ENCODE measurements at regions not wholly inside any gene's neighbourhood (a gene's known extent, or its start where the extent isn't known, plus 50 kb on each side); places are given as distances from the start of the nearest gene placed in this dataset.

- no peaks in the 10 kb centered on the region for H3K4me1 ChIP-seq (ENCODE audit: insufficient read depth, low read length)
- no peak overlapping the region for H3K4me3 ChIP-seq (replicated peaks in 1 of 3; ENCODE audit: insufficient read depth in 1 of 3, low read depth in 2 of 3, low read length in 3 of 3)
- H3K79me2 ChIP-seq (ENCODE audit: insufficient read depth, low read length): no peaks in the 10 kb centered on the region
- TF ChIP-seq ZNF17 (CRISPR knock-in tag; IDR thresholded peaks at IDR 0.05) (no peak), ZNF550 (CRISPR knock-in tag; IDR thresholded peaks at IDR 0.05; ENCODE audit: borderline replicate concordance) (no peak)
- CTCF ChIA-PET (ENCODE audit: low intra/inter-chr PET ratio, low total read pairs): no interaction called here
- H2AFZ ChIP-seq (ENCODE audit: low read length): no peak overlapping the region
- no peaks in the 10 kb centered on the region for H4K20me1 ChIP-seq (ENCODE audit: insufficient read depth, low read length)
- no peak overlapping the region for H3K9ac ChIP-seq (ENCODE audit: insufficient read depth, low read depth, low read length)
- FAIRE-seq: no peak
- H3K9me3 ChIP-seq (ENCODE audit: low read length): no peaks in the 10 kb centered on the region
- POLR2A ChIA-PET: no interaction called here
- H3K36me3 ChIP-seq (replicated peaks in 1 of 2; ENCODE audit: control insufficient read depth in 1 of 2, insufficient read depth in 2 of 2, low read length in 2 of 2): no peaks in the 10 kb centered on the region
- BruUV-seq (replicated peaks): no TSS peak
- DNase-seq (ENCODE audit: low spot score): no peak
- intact Hi-C loops (cut with micrococcal nuclease; ENCODE audit: unreplicated experiment) (no loop called here), in situ Hi-C loops (cut with HindIII; ENCODE audit: extremely low pct_ligation_motif_present, low pct_unique_long_range_greater_than_20kb) (no loop called here)
- H3K27me3 ChIP-seq (ENCODE audit: control insufficient read depth in 1 of 2, insufficient read depth in 2 of 2, low read length in 2 of 2): peaks cover 0 to 25% of the 10 kb centered on the region in 2 experiments; a peak in 2 of 5 replicates
- no peak overlapping the region for H3K4me2 ChIP-seq (ENCODE audit: low read depth, low read length)
- no peak for ATAC-seq
- H3K27ac ChIP-seq (ENCODE audit: extremely low read length, insufficient read depth, low read length): no peak overlapping the region
- WGBS (ENCODE audit: low lambda C conversion rate): 24% methylated on average over 4 of the region's 4 CpGs
Measured at GRCh38 chr22:48236261-48236660, 1473.8 kb downstream of the TBC1D22A start.

GRCh38 chr22:48235744-48236143 is 1473.3 kb downstream of the TBC1D22A start:
- 27% methylated on average over 8 of the region's 9 CpGs for WGBS (ENCODE audit: low lambda C conversion rate)
- ChIA-PET POLR2A (no interaction called here), CTCF (ENCODE audit: low intra/inter-chr PET ratio, low total read pairs) (no interaction called here)
- Histone ChIP-seq H3K36me3 (replicated peaks in 1 of 2; ENCODE audit: control insufficient read depth in 1 of 2, insufficient read depth in 2 of 2, low read length in 2 of 2) (no peaks in the 10 kb centered on the region), H3K79me2 (ENCODE audit: insufficient read depth, low read length) (no peaks in the 10 kb centered on the region), H3K27ac (ENCODE audit: extremely low read length, insufficient read depth, low read length) (no peak overlapping the region), H4K20me1 (ENCODE audit: insufficient read depth, low read length) (no peaks in the 10 kb centered on the region), H3K9me3 (ENCODE audit: low read length) (no peaks in the 10 kb centered on the region), H3K4me2 (ENCODE audit: low read depth, low read length) (no peak overlapping the region), H2AFZ (ENCODE audit: low read length) (no peak overlapping the region), H3K4me1 (ENCODE audit: insufficient read depth, low read length) (no peaks in the 10 kb centered on the region), H3K4me3 (replicated peaks in 1 of 3; ENCODE audit: insufficient read depth in 1 of 3, low read depth in 2 of 3, low read length in 3 of 3) (no peak overlapping the region), H3K27me3 (ENCODE audit: control insufficient read depth in 1 of 2, insufficient read depth in 2 of 2, low read length in 2 of 2) (peaks cover 0 to 20% of the 10 kb centered on the region in 2 experiments; a peak in 2 of 5 replicates), H3K9ac (ENCODE audit: insufficient read depth, low read depth, low read length) (no peak overlapping the region)
- intact Hi-C loops (cut with micrococcal nuclease; ENCODE audit: unreplicated experiment): no loop called here
- in situ Hi-C loops (cut with HindIII; ENCODE audit: extremely low pct_ligation_motif_present, low pct_unique_long_range_greater_than_20kb): no loop called here
- DNase-seq (ENCODE audit: low spot score) (no peak), ATAC-seq (no peak), FAIRE-seq (no peak)
- no TSS peak for BruUV-seq (replicated peaks)
- TF ChIP-seq FUBP1 (CRISPR knock-in tag; IDR thresholded peaks at IDR 0.05; ENCODE audit: borderline replicate concordance) (no peak), MYPOP (CRISPR knock-in tag; IDR thresholded peaks at IDR 0.05) (no peak), MNT (IDR thresholded peaks at IDR 0.05) (peak; percentile 72)

Measured in HepG2 (cell line).